D721Med (cell line): ENCODE measurements at regions not wholly inside any gene's neighbourhood (a gene's known extent, or its start where the extent isn't known, plus 50 kb on each side); places are given as distances from the start of the nearest gene placed in this dataset.

ENCODE experiments used
- DNase-seq: peaks from one replicate; pipeline ENCODE4 v3.0.0; 2011; ENCODE audit warnings: low spot score; ENCODE audit not compliant: insufficient read length
- FAIRE-seq: peaks from 2 replicates; lab custom pipeline; 2011; peaks lifted over from hg19 to GRCh38; lab: Jason Lieb, UNC
- TF ChIP-seq, protein P1 (sequence below): IDR thresholded peaks from 2 replicates; pipeline ENCODE4 v1.5.1; 2012; ENCODE audit warnings: mild to moderate bottlenecking, control low read depth; ENCODE audit not compliant: insufficient read depth; ENCODE audit errors: missing control alignments

DNA sequence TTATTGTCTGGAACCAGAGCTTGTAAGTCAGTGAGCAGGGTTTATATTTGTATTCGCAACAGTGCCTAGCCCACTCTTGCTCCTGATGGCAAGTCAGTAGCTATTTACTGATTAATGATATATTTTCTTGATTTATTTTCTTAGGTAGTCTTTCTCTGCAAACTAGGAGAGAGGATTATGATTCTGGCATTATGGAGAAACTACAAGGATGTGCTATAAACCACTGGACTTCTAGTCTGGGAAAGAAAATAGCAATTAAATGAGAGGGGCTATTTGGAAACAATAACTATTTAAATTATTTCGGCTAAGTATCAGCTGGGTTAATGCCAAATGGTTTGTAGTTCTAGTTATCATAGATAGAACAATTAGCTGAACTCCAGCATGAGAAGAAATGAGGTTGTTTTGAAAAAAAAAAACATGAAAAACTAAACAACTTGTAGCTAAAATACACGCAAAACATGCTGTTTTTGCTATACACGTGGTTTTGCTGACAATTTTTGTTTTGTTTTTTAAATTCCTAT, 304.9 kb upstream of the TCF21 start:
- no peak for FAIRE-seq
- TF ChIP-seq, protein P1, sequence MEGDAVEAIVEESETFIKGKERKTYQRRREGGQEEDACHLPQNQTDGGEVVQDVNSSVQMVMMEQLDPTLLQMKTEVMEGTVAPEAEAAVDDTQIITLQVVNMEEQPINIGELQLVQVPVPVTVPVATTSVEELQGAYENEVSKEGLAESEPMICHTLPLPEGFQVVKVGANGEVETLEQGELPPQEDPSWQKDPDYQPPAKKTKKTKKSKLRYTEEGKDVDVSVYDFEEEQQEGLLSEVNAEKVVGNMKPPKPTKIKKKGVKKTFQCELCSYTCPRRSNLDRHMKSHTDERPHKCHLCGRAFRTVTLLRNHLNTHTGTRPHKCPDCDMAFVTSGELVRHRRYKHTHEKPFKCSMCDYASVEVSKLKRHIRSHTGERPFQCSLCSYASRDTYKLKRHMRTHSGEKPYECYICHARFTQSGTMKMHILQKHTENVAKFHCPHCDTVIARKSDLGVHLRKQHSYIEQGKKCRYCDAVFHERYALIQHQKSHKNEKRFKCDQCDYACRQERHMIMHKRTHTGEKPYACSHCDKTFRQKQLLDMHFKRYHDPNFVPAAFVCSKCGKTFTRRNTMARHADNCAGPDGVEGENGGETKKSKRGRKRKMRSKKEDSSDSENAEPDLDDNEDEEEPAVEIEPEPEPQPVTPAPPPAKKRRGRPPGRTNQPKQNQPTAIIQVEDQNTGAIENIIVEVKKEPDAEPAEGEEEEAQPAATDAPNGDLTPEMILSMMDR: no peak
- DNase-seq: no peak

DNA sequence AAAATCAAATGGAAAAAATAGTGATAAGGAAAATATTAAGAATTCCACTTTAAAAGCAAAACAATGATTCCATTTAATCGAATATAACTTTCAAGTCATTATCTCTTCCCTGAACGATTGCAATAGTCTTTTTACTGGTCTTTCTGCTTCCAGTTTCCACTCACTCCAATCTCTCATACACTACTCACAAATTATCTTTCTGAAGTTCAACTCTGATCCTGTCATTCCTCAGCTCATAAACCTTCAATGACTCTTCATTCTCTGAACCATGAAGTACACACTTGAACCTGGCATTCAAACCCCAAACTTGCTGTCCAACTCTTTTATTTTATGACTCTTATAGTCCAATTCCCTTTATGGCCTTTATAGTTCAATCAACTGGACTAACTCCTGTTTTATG, 304.1 kb upstream of the TCF21 start:
- TF ChIP-seq, protein P1: no peak
- FAIRE-seq (no peak), DNase-seq (no peak)

DNA sequence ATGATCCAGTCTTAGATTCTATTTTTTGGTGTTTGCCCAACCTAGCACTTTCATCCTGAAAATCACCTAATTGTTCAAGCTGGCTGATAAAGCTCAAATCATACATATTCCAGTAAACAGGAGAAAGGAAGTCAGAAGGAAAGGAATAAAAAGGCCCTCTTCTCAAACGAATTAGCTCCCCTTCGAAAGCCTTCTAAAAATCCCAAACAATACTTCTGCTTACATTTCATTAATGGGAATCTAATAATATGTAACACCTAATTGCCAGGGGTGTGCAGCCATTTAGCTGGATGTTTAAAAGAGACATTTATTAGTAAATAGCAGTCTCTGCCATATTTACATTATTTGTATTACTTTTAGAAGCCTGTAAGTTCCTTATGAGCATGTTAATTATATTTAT, 302.9 kb upstream of the TCF21 start:
- FAIRE-seq (no peak), DNase-seq (no peak)
- TF ChIP-seq, protein P1: no peak

DNA sequence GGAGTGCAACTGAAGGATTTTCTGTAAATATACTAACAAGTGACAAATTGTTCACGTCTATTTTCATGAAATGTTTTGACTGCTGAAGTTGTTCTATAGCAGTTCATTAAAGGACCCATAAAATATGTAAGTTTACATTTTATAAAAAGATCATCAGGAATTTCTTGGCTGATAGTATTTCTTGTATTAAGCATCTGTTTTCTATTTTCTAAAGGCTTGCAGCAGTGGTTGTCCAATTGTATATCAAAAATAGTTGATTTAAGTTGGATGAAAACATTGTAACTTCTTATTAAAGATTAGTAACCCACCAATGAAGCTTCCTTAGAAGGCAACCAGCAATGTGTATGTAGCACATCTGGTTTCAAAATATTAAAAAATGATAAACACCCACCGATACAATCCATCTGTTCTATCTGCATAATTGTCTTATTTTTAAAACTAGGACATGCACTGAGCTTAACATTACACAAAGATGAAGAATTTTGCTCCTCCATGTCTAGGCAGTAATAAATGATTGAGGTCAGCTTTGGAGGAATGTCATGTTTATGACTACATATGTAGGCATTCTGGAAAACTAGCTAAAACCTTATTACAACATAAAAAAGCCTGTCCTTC, 301.3 kb upstream of the TCF21 start:
- TF ChIP-seq, protein P1: no peak
- DNase-seq: no peak
- no peak for FAIRE-seq

DNA sequence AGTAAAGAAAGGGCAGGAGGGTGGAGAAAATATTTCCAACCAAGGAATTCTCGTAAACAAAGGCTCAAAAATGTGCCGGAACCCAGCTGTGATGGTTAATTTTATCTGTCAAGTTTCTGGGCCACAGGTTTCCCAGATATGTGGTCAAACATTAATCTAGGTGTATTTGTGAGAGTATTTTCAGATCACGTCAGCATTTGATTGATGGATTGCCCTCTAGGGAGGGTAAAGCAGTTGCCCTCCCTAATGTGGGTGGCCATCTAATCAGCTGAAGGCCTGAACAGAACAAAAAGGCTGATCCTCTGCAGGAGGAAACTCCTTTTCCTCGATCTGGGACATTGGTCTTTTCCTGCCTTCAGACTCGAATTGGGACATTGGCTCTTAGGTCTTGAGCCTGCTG, 298.7 kb upstream of the TCF21 start:
- no peak for FAIRE-seq
- no peak for DNase-seq
- TF ChIP-seq, protein P1: no peak

DNA sequence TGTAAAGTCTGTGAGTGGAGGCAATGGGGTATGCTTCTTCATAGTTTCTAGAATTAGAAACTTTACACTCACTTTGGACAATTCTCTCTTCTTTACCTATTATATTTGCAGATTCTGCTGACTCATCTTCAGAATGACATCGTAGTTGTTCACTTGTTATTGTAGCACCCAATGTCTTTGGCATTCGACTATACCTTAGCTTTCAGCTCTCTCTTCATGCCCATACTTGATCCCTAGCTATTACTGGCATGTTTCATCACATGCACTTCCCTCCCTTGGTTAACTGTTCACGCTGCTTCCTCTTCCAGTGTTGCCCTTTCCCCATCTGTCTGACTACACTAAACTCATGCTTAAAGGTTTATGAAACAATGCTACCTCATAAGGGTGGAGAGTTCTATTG, 298.1 kb upstream of the TCF21 start:
- FAIRE-seq (no peak), DNase-seq (no peak)
- TF ChIP-seq, protein P1: no peak

DNA sequence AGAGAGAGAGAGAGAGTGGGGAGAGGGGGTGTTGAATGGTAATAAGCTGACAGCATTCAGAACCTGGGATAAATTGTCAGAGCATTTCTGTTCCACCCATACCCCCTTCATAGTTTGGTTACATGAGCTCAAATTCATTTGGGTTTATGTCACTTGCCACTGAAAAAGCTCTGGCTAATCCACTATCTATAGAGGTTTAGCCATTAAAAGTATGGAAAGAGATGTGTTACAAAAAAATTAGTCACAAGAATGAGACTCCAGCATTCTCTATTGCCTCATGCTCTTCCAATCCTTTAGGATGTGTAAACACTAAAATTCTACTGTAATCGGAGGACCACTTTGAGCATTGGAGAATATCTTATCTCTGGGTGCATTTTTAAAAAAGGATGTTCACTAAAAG, 297.6 kb upstream of the TCF21 start:
- DNase-seq: no peak
- TF ChIP-seq, protein P1: no peak
- no peak for FAIRE-seq
